Lung (tissue), 11 donors: ENCODE measurements at regions not wholly inside any gene's neighbourhood (a gene's known extent, or its start where the extent isn't known, plus 50 kb on each side); places are given as distances from the start of the nearest gene placed in this dataset.

Source experiments
- ATAC-seq: fragments of 200-7000 bp; cut with Tn5 transposase; one replicate; pipeline ENCODE4 v1.9.1; 2020; ENCODE audit warnings: moderate number of reproducible peaks; ENCODE audit not compliant: insufficient read depth, low FRiP score
- DNase-seq, 3 donors: peaks; one replicate each; pipeline ENCODE4 v3.0.0-alpha.2; 2013 to 2017
- H3K27ac ChIP-seq, 2 donors: one replicate each; pipeline ENCODE4 v1.5.1; 2013; ENCODE audit warnings: mild to moderate bottlenecking in 2 of 2, moderate library complexity in 2 of 2, control low read depth in 1 of 2, inconsistent platforms in 1 of 2, low read depth in 1 of 2, low read length in 1 of 2
- H3K27me3 ChIP-seq, 3 donors: one replicate each; pipeline ENCODE4 v1.5.1; 2013; ENCODE audit warnings: low read length in 2 of 3; ENCODE audit not compliant: control insufficient read depth in 3 of 3, insufficient read depth in 3 of 3
- H3K36me3 ChIP-seq, 4 donors: one replicate each; pipeline ENCODE4 v1.5.1; 2013; ENCODE audit warnings: low read length in 4 of 4, mild to moderate bottlenecking in 1 of 4, moderate library complexity in 1 of 4; ENCODE audit not compliant: control insufficient read depth in 4 of 4, insufficient read depth in 4 of 4
- H3K4me1 ChIP-seq, 5 donors: one replicate each; pipeline ENCODE4 v1.5.1; 2013; ENCODE audit warnings: low read length in 5 of 5, mild to moderate bottlenecking in 2 of 5, moderate library complexity in 1 of 5; ENCODE audit not compliant: control insufficient read depth in 5 of 5, insufficient read depth in 5 of 5
- H3K4me3 ChIP-seq: one replicate; pipeline ENCODE4 v1.5.1; 2013; ENCODE audit warnings: mild to moderate bottlenecking, control low read depth, moderate library complexity
- H3K9ac ChIP-seq, 2 donors: one replicate each; pipeline ENCODE4 v1.5.1; 2013; ENCODE audit warnings: low read length in 2 of 2, control low read depth in 1 of 2; ENCODE audit not compliant: insufficient read depth in 1 of 2
- H3K9me3 ChIP-seq, 4 donors: one replicate each; pipeline ENCODE4 v1.5.1; 2013; ENCODE audit warnings: low read length in 3 of 4, mild to moderate bottlenecking in 1 of 4, moderate library complexity in 1 of 4; ENCODE audit not compliant: control insufficient read depth in 4 of 4, insufficient read depth in 3 of 4
- WGBS, 2 donors: extraction: QIAGEN DNeasy Blood & Tissue Kit; methylation state at CpG; one replicate each; pipeline ENCODE4 v1.1.7; 2013; 5-methylcytosine and 5-hydroxymethylcytosine counted together
- TF ChIP-seq, protein P1 (sequence below): IDR thresholded peaks from 2 replicates; pipeline ENCODE4 v1.5.1; 2012; ENCODE audit warnings: mild to moderate bottlenecking; ENCODE audit errors: control extremely low read depth, extremely low read depth
- donor health status: control.
- donor health status: control.
- donor health status: Bipolar disorder and iron deficiency.
- donor health status: healthy.
- donor health status: DM: yes; HTN: yes; CAD: no.

DNA sequence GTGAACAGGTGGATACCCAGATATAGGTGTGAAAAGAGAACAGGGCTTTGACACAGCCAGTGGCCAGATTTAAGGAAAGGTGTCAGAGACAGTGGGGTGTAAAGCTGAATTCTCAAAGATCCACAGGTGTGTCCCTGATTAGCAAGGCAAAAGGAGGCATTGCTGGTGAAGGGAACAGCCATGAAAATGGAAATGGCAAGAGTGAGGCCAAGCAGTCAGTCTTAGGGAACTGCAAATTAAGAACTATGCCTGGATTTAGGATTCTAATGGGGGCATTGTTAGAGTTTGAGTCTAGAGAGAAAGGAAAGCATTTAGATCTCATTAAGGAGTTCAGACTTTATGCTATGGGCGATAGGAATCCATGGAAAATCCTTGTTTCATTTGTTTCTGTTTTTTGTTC, 789.2 kb downstream of the MAFB start:
- ATAC-seq (no peak), DNase-seq (no peak)
- Histone ChIP-seq H3K9me3 (peaks cover 0 to 2% (median 0%) of the 10 kb centered on the region in 4 donors), H3K27ac (no peak overlapping the region), H3K36me3 (no peaks in the 10 kb centered on the region), H3K9ac (no peak overlapping the region), H3K4me1 (peaks cover 0 to 8% (median 2%) of the 10 kb centered on the region in 5 donors), H3K27me3 (no peaks in the 10 kb centered on the region), H3K4me3 (no peak overlapping the region)
- 91 to 100% methylated on average over 1 of the region's 1 CpG for WGBS, 2 donors
- TF ChIP-seq, protein P1, sequence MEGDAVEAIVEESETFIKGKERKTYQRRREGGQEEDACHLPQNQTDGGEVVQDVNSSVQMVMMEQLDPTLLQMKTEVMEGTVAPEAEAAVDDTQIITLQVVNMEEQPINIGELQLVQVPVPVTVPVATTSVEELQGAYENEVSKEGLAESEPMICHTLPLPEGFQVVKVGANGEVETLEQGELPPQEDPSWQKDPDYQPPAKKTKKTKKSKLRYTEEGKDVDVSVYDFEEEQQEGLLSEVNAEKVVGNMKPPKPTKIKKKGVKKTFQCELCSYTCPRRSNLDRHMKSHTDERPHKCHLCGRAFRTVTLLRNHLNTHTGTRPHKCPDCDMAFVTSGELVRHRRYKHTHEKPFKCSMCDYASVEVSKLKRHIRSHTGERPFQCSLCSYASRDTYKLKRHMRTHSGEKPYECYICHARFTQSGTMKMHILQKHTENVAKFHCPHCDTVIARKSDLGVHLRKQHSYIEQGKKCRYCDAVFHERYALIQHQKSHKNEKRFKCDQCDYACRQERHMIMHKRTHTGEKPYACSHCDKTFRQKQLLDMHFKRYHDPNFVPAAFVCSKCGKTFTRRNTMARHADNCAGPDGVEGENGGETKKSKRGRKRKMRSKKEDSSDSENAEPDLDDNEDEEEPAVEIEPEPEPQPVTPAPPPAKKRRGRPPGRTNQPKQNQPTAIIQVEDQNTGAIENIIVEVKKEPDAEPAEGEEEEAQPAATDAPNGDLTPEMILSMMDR, result no peak

GRCh38 chr20:39898467-39898852, 790.6 kb downstream of the MAFB start:
- no peak for ATAC-seq

DNA sequence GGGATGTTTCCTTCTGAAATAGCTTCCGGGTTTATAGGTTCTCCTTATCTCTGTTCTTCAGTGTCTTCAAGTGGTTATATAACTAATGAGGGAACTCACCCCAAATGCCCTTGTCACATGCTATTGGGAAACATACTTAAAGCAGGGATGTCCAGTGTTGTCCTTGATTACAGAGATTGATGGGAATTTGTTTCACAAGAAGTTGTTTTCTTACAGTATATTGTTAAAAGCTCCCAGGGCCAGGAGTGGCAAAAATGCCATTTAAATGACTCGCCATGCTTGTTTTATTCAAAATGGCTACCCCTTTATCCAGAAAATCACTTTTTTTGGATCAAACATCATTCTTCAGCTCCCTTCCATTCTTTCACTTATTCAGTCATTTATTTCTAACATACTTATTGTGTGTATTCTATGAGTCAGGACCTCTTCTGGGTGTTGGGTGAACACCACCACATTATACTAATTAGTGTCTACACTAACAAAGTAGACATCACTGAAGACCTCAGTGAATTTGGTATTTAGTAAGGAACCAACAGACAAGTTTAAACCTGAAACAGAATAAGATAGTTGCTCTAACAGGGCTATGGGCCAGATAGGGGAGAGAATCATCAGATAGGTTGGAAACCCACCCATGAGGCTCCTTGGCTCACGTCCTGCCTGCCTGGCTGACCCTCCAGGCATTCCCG, 791.1 kb downstream of the MAFB start:
- WGBS, 2 donors, result 80 to 82% methylated on average over 4 of the region's 4 CpGs
- TF ChIP-seq, protein P1, result no peak
- no peak for ATAC-seq

More at GRCh38 chr20:39898467-39898852, 790.6 kb downstream of the MAFB start:
- Histone ChIP-seq H3K9ac (no peak overlapping the region), H3K36me3 (no peaks in the 10 kb centered on the region), H3K4me1 (no peaks in the 10 kb centered on the region), H3K27me3 (no peaks in the 10 kb centered on the region), H3K4me3 (no peak overlapping the region), H3K27ac (no peak overlapping the region), H3K9me3 (peaks cover 0 to 2% (median 0%) of the 10 kb centered on the region in 4 donors)
- DNase-seq, result no peak
- 37 to 38% methylated on average over 2 of the region's 2 CpGs for WGBS, 2 donors
- TF ChIP-seq, protein P1, result no peak

DNA sequence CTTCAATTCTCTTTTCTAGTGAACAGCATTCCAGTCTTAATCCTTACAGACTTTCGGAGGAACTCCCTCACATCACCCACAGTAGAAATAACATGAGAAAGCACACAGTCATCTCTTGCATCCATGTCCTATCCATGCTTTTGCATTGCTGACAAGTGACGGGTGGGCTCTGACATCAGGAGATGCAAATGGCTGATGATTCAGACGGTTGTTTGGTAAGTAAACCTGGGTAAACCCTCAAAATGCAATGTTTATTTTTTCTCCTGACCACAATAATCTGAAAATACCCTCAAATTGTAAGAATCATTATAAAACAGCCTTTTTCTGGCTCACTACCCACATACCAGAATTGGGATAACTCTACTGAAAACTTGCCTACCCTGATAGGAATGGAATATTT, 792.0 kb downstream of the MAFB start:
- Histone ChIP-seq H3K27me3 (no peaks in the 10 kb centered on the region), H3K4me1 (no peaks in the 10 kb centered on the region), H3K27ac (no peak overlapping the region), H3K9ac (no peak overlapping the region), H3K9me3 (no peaks in the 10 kb centered on the region), H3K36me3 (no peaks in the 10 kb centered on the region), H3K4me3 (no peak overlapping the region)
- TF ChIP-seq, protein P1, result no peak
- DNase-seq (no peak), ATAC-seq (no peak)
- 71 to 79% methylated on average over 3 of the region's 3 CpGs for WGBS, 2 donors

More for the DNA sequence above, 791.1 kb downstream of the MAFB start:
- peaks cover 0 to 2% (median 0%) of the 10 kb centered on the region in 4 donors for H3K9me3 ChIP-seq
- no peak overlapping the region for H3K27ac ChIP-seq
- no peaks in the 10 kb centered on the region for H3K4me1 ChIP-seq
- no peaks in the 10 kb centered on the region for H3K27me3 ChIP-seq
- H3K36me3 ChIP-seq, result no peaks in the 10 kb centered on the region
- H3K9ac ChIP-seq, result no peak overlapping the region
- H3K4me3 ChIP-seq, result no peak overlapping the region
- DNase-seq, result no peak
